HEK293T (cell line): ENCODE measurements at regions not wholly inside any gene's neighbourhood (a gene's known extent, or its start where the extent isn't known, plus 50 kb on each side); places are given as distances from the start of the nearest gene placed in this dataset.

Experiments
- BHLHE40 ChIP-seq: fragments of 450-650 bp; IDR thresholded peaks from 2 replicates; pipeline ENCODE4 v1.6.1; 2016; ENCODE audit warnings: mild to moderate bottlenecking, moderate library complexity, borderline replicate concordance
- FOXA1 ChIP-seq: fragments of 450-650 bp; IDR thresholded peaks from 2 replicates; pipeline ENCODE4 v1.6.1; 2016; ENCODE audit warnings: mild to moderate bottlenecking
- FOXM1 ChIP-seq: fragments of 450-650 bp; IDR thresholded peaks from 2 replicates; pipeline ENCODE4 v1.6.1; 2017; ENCODE audit warnings: mild to moderate bottlenecking, borderline replicate concordance
- HDGF ChIP-seq: fragments of 450-650 bp; IDR thresholded peaks from 2 replicates; pipeline ENCODE4 v1.6.1; 2017; ENCODE audit warnings: antibody characterized with exemption, borderline replicate concordance
- SUZ12 ChIP-seq: fragments of 450-650 bp; IDR thresholded peaks from 2 replicates; pipeline ENCODE4 v1.6.1; 2016; ENCODE audit warnings: mild to moderate bottlenecking

- TF ChIP-seq SUZ12 (no peak), BHLHE40 (no peak), FOXA1 (no peak), FOXM1 (no peak), HDGF (no peak)
These were observed 140.2 kb downstream of the SLIT2 start for GRCh38 chr4:20391912-20392311.
